Hepatocyte (in vitro differentiated cells): ENCODE measurements at regions not wholly inside any gene's neighbourhood (a gene's known extent, or its start where the extent isn't known, plus 50 kb on each side); places are given as distances from the start of the nearest gene placed in this dataset. TPM values are rescaled to one million over a fixed set of nuclear protein-coding genes. Genes with fewer than 3 reads are reported as not detected.

Source experiments
- DNase-seq: peaks from one replicate; pipeline ENCODE4 v3.0.0-alpha.2; 2016; ENCODE audit warnings: low spot score
- H2AFZ ChIP-seq: fragments of 200-600 bp; sonication (generic); 2 replicates; pipeline ENCODE4 v1.6.0; 2016; ENCODE audit warnings: antibody characterized with exemption, mild to moderate bottlenecking
- H3K27ac ChIP-seq: fragments of 200-600 bp; sonication (generic); 2 replicates; pipeline ENCODE4 v1.5.1; 2016; ENCODE audit warnings: mild to moderate bottlenecking
- H3K27me3 ChIP-seq: fragments of 200-600 bp; sonication (generic); 2 replicates; pipeline ENCODE4 v1.6.1; 2016
- H3K36me3 ChIP-seq: fragments of 200-600 bp; sonication (generic); replicated peaks from 2 replicates; pipeline ENCODE4 v1.5.1; 2016; ENCODE audit warnings: low read depth; ENCODE audit not compliant: insufficient read depth
- H3K4me1 ChIP-seq: fragments of 200-600 bp; sonication (generic); 2 replicates; pipeline ENCODE4 v1.5.1; 2016; ENCODE audit warnings: mild to moderate bottlenecking, moderate library complexity; ENCODE audit not compliant: insufficient read depth
- H3K4me2 ChIP-seq: fragments of 200-600 bp; sonication (generic); 2 replicates; pipeline ENCODE4 v1.6.0; 2016
- H3K4me3 ChIP-seq: fragments of 200-600 bp; sonication (generic); 2 replicates; pipeline ENCODE4 v1.5.1; 2016; ENCODE audit warnings: mild to moderate bottlenecking
- H3K79me2 ChIP-seq: fragments of 200-600 bp; sonication (generic); 2 replicates; pipeline ENCODE4 v1.6.0; 2017; ENCODE audit warnings: mild to moderate bottlenecking
- H3K9me2 ChIP-seq: fragments of 200-600 bp; sonication (generic); replicated peaks from 2 replicates; pipeline ENCODE4 v1.6.0; 2017; ENCODE audit warnings: mild to moderate bottlenecking; ENCODE audit not compliant: insufficient read depth
- H3K9me3 ChIP-seq: fragments of 200-600 bp; sonication (generic); 2 replicates; pipeline ENCODE4 v1.5.1; 2016; ENCODE audit warnings: low read depth, mild to moderate bottlenecking
- H4K20me1 ChIP-seq: fragments of 200-600 bp; sonication (generic); 2 replicates; pipeline ENCODE4 v1.6.0; 2016; ENCODE audit warnings: mild to moderate bottlenecking; ENCODE audit not compliant: insufficient read depth, poor library complexity, severe bottlenecking
- CTCF ChIP-seq: fragments of 200-600 bp; sonication (generic); IDR thresholded peaks from 2 replicates; pipeline ENCODE4 v1.5.1; 2016; ENCODE audit warnings: antibody characterized with exemption, mild to moderate bottlenecking; ENCODE audit not compliant: poor library complexity
- EZH2 ChIP-seq: fragments of 200-600 bp; sonication (generic); IDR thresholded peaks from 2 replicates; pipeline ENCODE4 v1.6.1; 2016; ENCODE audit warnings: antibody characterized with exemption, mild to moderate bottlenecking, borderline replicate concordance
- EZH2phosphoT487 ChIP-seq: fragments of 200-600 bp; sonication (generic); IDR thresholded peaks from one replicate; pipeline ENCODE4 v1.6.1; 2018; ENCODE audit warnings: antibody characterized with exemption, mild to moderate bottlenecking, low read depth, moderate library complexity; ENCODE audit not compliant: unreplicated experiment, severe bottlenecking
- WGBS: methylation state at CpG from one replicate; pipeline ENCODE4 v1.1.6; 2016; ENCODE audit warnings: low lambda C conversion rate; ENCODE audit errors: missing lambda C conversion rate; 5-methylcytosine and 5-hydroxymethylcytosine counted together
- small RNA-seq: library from RNA; depleted of rRNA; stranded (forward); fragments of <200 nt; gene quantifications from one replicate; pipeline ENCODE3, GENCODE V24; 2014

DNA sequence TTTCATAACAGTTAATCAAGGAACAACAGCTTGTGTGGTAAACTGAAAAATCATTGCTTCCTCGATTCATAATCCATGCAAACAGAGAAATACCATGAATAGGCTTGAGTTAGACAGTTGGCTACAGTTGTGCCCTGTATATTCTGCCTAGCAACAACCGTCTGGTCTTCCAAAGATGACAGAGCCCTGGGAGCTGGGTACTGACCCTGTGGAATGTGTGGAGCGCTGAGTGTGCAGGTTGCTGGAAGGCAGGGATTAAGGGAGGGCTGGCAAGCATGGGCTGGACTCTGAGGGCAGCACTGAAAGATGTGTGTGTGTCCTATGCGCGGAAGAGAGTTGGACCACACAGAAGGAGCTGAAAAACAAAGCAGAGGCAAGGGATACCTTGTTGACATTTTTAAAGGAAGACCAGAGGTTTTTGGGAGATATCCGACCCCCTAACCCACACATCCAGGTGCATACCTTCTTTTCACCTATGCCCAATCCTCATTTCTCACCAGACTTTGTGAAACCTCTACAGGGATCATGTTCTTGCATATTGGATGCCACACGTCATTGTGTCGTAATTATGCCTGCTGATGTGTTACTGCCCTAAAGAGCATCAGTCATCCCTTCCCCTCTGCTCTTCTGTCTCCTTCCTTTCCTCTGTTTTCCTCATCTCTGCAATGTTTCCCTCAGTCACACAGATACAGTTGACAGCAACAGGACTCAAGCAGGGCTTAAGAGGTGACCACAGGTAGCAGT lies 58.2 kb upstream of the VGLL2 start:
- H3K9me2 ChIP-seq: no peaks in the 10 kb centered on the region
- no peaks in the 10 kb centered on the region for H3K9me3 ChIP-seq
- no peaks in the 10 kb centered on the region for H3K36me3 ChIP-seq
- no peak overlapping the region for H3K4me2 ChIP-seq
- H3K79me2 ChIP-seq: no peaks in the 10 kb centered on the region
- peak; percentile 6 for DNase-seq
- TF ChIP-seq CTCF (no peak), EZH2phosphoT487 (no peak), EZH2 (no peak)
- no peaks in the 10 kb centered on the region for H3K4me1 ChIP-seq
- H4K20me1 ChIP-seq: no peaks in the 10 kb centered on the region
- no peaks in the 10 kb centered on the region for H3K27me3 ChIP-seq
- H2AFZ ChIP-seq: no peak overlapping the region
- H3K4me3 ChIP-seq: no peak overlapping the region
- WGBS: 66% methylated on average over 8 of the region's 8 CpGs
- H3K27ac ChIP-seq: no peak overlapping the region

DNA sequence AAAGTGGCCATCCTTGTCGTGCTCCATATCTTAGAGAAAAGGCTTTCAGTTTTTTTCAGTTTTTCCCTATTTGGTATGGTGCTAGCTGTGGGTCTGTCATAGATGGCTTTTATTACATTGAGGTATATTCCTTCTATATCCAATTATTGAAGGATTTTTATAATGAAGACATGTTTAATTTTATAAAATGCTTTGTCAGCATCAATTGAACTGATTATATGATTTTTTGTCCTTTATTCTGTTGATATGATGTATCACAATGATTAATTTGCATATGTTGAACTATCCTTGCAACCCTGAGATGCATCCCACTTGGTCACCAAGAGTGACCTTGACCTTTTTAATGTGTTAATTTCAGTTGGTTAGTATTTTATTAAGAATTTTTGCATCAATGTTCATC lies 55.1 kb upstream of the VGLL2 start:
- no peak overlapping the region for H3K4me3 ChIP-seq
- 76% methylated on average over 1 of the region's 1 CpG for WGBS
- no peaks in the 10 kb centered on the region for H4K20me1 ChIP-seq
- H3K4me2 ChIP-seq: no peak overlapping the region
- DNase-seq: no peak
- H3K79me2 ChIP-seq: no peaks in the 10 kb centered on the region
- H3K27me3 ChIP-seq: no peaks in the 10 kb centered on the region
- no peaks in the 10 kb centered on the region for H3K36me3 ChIP-seq
- no peak overlapping the region for H3K27ac ChIP-seq
- no peaks in the 10 kb centered on the region for H3K9me3 ChIP-seq
- no peak for TF ChIP-seq CTCF
- TF ChIP-seq EZH2phosphoT487: no peak
- no peak for TF ChIP-seq EZH2
- no peaks in the 10 kb centered on the region for H3K9me2 ChIP-seq
- H3K4me1 ChIP-seq: no peaks in the 10 kb centered on the region
- H2AFZ ChIP-seq: no peak overlapping the region

- WGBS: 88% methylated on average over 4 of the region's 4 CpGs
- H2AFZ ChIP-seq: no peak overlapping the region
- no peaks in the 10 kb centered on the region for H3K27me3 ChIP-seq
- H3K9me2 ChIP-seq: no peaks in the 10 kb centered on the region
- no peaks in the 10 kb centered on the region for H3K79me2 ChIP-seq
- H3K4me1 ChIP-seq: no peaks in the 10 kb centered on the region
- no peak overlapping the region for H3K4me2 ChIP-seq
- H3K27ac ChIP-seq: no peak overlapping the region
- DNase-seq: no peak
- no peak overlapping the region for H3K4me3 ChIP-seq
- TF ChIP-seq CTCF: no peak
- no peak for TF ChIP-seq EZH2phosphoT487
- no peak for TF ChIP-seq EZH2
- no peaks in the 10 kb centered on the region for H4K20me1 ChIP-seq
- H3K9me3 ChIP-seq: no peaks in the 10 kb centered on the region
- no peaks in the 10 kb centered on the region for H3K36me3 ChIP-seq
Measured at GRCh38 chr6:117215353-117216090, 49.8 kb upstream of the VGLL2 start.

Small RNA genes in the stretch of these regions (small RNA-seq; reads per million reads assigned to genes)
- 42.8 reads per million, percentile 97 among the genes with 10 or more reads in this experiment for gene RNA5SP214
- gene RPS29P13: not detected
